Head of caudate nucleus (tissue), 42 donors: ENCODE measurements at regions not wholly inside any gene's neighbourhood (a gene's known extent, or its start where the extent isn't known, plus 50 kb on each side); places are given as distances from the start of the nearest gene placed in this dataset.
A peak's percentile ranks its signal among the peaks of the same experiment; 100 is the strongest.

Experiments
- DNase-seq, 42 donors: peaks; one replicate each; pipeline versions ENCODE4 v3.0.0 to v3.0.0-alpha.2; 2020 to 2021; ENCODE audit warnings: mixed read lengths in 7 of 42
- intact Hi-C: fragments of 100-400 bp; cut with DNase I; formaldehyde crosslinking; loops from one replicate; pipeline ENCODE4 v1.15.0; 2022

GRCh38 chr5:14977058-14977685 is 105.6 kb upstream of the ANKH start:
- no peak for DNase-seq
- intact Hi-C loops, result no loop called here

GRCh38 chr5:14976486-14976885 is 104.9 kb upstream of the ANKH start:
- no peak for DNase-seq
- intact Hi-C loops, result no loop called here

GRCh38 chr5:14971873-14972272 is 100.3 kb upstream of the ANKH start:
- intact Hi-C loops, result no loop called here
- no peak for DNase-seq

- intact Hi-C loops, result no loop called here
- DNase-seq, result no peak
Observed at GRCh38 chr5:14968796-14969195, 97.2 kb upstream of the ANKH start.

- no peak for DNase-seq
- intact Hi-C loops, result no loop called here
Observed at GRCh38 chr5:14967166-14967565, 95.6 kb upstream of the ANKH start.

GRCh38 chr5:14965815-14966214 is 94.2 kb upstream of the ANKH start:
- intact Hi-C loops, result no loop called here
- no peak for DNase-seq

GRCh38 chr5:14962604-14963003 is 91.0 kb upstream of the ANKH start:
- no peak for DNase-seq
- intact Hi-C loops, result no loop called here

- intact Hi-C loops, result no loop called here
- DNase-seq, result no peak
Observed at GRCh38 chr5:14960120-14960462, 88.5 kb upstream of the ANKH start.

- no peak for DNase-seq
- intact Hi-C loops, result no loop called here
Observed at GRCh38 chr5:14959399-14960119, 88.0 kb upstream of the ANKH start.

GRCh38 chr5:14958188-14958587 is 86.6 kb upstream of the ANKH start:
- no peak for DNase-seq
- intact Hi-C loops, result no loop called here

- intact Hi-C loops, result no loop called here
- DNase-seq, result no peak
Observed at GRCh38 chr5:14956423-14957046, 85.0 kb upstream of the ANKH start.

- DNase-seq, result no peak
- intact Hi-C loops, result no loop called here
Observed at GRCh38 chr5:14954616-14955343, 83.2 kb upstream of the ANKH start.

GRCh38 chr5:14954216-14954615 is 82.6 kb upstream of the ANKH start:
- no peak for DNase-seq
- intact Hi-C loops, result no loop called here

GRCh38 chr5:14953075-14953607 is 81.6 kb upstream of the ANKH start:
- DNase-seq, result peak in 2 of 42 donors; percentile 18 to 26
- intact Hi-C loops, result no loop called here

- DNase-seq, result no peak
- intact Hi-C loops, result no loop called here
Observed at GRCh38 chr5:14948383-14948782, 76.8 kb upstream of the ANKH start.

- DNase-seq, result peak in 2 of 42 donors; percentile 9 to 31
- intact Hi-C loops, result no loop called here
Observed at GRCh38 chr5:14946815-14947620, 75.4 kb upstream of the ANKH start.

- intact Hi-C loops, result no loop called here
- DNase-seq, result peak in 9 of 42 donors; percentile 6 to 59 (median 33)
Observed at GRCh38 chr5:14945450-14945849, 73.9 kb upstream of the ANKH start.

GRCh38 chr5:14944996-14945395 is 73.4 kb upstream of the ANKH start:
- intact Hi-C loops, result no loop called here
- no peak for DNase-seq

GRCh38 chr5:14944350-14944739 is 72.8 kb upstream of the ANKH start:
- DNase-seq, result no peak
- intact Hi-C loops, result no loop called here
